Stimulated activated CD8-positive, alpha-beta memory T cell treated with anti-CD3 and anti-CD28 coated beads, Interleukin-7, amount 100 ng/mL, for 48 hours (primary cell): ENCODE measurements at regions not wholly inside any gene's neighbourhood (a gene's known extent, or its start where the extent isn't known, plus 50 kb on each side); places are given as distances from the start of the nearest gene placed in this dataset.
"Not testable (repeated sequence)": the region's sequence is repeated elsewhere in the genome, so short reads cannot be mapped to it uniquely, and the experiment has no call there.

Source experiments
- DNase-seq, 2 donors: peaks; one replicate each; pipeline ENCODE4 v3.0.0-alpha.2; 2020; ENCODE audit warnings: low read depth in 1 of 2; ENCODE audit errors: extremely low read depth in 1 of 2

DNA sequence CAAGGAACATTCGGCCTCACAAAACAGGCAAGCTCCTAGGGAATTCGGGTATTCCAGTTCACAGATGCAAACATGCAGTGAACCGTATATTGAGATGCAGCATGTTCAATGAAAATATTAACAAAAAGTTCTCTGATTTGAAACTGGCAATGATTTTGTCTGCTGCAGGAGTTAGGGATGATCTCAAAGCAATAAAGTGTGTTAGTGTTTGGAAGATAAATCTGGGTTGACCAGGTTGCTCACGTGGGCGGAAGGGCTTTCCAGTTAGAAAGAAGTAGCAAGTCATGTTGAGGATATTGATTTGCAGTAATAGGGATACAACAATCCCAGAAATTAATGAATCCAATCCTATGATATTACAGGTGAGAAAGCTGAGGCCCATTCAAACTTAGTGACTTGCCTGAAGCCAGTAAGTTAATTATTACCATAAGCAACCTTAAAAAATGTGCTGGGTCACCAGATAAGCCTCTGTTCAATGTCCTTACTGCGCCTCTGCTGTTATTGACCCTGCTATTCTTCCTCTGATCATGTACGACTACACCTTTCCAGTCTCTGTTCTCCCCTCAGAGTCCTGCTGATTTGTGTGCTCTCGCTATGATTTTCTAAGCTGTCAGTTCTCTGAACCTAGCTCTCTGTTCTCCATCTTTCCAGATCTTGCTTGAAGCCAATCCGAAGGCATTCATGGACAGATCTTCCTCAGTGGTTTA lies 370.8 kb downstream of the DSEL start:
- no peak for DNase-seq

DNA sequence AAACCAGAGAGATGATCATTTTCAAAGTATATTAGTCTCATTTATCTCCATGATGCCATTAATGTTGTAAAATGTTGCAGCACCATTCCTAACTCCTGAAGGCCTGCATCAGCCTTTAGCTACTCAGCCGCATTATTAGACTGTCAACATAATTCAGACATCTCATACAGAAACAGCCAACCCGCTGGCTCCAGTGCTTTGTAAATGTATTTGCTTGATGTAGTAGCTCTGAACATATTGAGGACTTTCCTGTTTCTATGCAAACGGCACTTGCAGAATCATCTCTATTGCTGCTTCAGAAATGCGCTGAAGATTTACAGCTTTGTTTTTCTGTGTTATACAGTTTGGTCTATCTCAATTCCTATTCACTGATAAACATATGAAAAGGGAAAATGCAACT lies 372.2 kb downstream of the DSEL start:
- DNase-seq, result no peak

DNA sequence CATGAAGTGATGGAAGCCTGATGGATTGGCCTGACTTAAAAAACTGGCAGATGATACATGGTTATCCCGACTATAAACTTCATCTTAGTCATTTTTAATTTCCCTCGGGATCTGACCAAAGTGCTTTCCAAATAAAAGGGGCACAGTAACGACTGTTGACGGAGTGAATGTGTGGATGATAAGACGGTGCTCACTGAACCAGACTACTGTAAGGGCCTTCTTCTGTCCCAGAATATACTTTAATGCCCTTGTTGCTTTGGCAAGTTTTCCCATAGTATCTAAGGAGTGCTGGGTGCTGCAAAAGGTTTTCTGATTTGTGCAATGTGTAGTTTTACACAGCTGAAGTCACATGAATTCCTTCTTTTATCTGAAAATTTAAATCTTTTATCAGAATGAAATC lies 373.5 kb downstream of the DSEL start:
- no peak for DNase-seq

DNA sequence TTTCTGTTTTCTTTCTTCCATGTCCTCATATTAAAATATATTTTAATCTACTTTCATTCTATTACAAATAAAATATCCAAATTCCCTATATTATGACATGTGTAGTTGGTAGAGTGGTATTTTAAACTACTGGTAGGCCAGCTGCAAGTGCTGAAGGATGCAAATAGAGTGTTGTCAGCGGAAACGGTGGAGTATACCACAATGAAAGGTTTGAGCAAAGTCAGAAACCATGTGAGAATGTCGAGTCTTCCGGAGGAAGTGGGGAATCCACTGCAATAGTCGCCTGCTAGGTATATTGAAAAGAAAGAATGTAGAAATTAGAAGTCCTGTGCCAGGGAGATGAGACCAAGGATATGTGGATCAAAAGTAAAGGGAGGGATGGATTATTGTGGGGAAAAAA lies 373.9 kb downstream of the DSEL start:
- DNase-seq, result no peak

DNA sequence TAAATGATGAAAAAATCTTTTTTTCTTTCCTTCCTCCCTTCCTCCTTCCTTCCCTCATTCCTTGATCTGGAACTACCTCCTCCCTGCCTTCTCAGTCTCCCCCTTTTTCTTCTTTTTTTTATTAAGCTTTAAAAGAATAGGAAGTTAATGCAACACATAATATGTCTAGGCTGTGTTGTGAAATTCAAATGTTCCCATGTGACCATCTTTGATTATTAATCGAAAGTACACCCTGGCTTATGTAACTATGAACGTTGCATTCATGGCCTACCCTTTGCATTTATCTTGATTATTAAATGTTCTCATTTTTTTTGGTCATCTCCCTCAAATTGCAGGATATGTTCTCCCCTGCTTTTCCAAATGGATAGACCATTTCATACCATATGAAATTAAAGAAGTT lies 376.0 kb downstream of the DSEL start:
- DNase-seq, result no peak

DNA sequence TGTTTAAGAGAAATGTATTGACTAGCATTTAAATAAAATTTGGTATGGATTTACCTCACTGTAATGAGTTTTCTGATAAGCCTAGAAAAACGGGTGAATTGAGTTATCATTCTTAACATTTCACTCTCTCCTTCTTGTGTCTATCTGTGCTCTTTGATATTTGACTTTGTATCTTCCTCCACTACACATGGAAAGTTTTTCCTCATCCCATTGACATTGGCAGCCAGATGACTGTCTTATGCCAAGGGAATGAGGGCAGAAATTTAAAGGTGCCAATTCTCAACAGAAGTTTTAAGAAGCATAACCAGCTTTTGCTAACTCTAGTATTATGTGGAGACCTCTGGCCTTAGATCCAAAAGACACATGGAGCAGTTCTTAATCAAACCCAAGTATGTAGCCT lies 376.6 kb downstream of the DSEL start:
- no peak for DNase-seq

DNA sequence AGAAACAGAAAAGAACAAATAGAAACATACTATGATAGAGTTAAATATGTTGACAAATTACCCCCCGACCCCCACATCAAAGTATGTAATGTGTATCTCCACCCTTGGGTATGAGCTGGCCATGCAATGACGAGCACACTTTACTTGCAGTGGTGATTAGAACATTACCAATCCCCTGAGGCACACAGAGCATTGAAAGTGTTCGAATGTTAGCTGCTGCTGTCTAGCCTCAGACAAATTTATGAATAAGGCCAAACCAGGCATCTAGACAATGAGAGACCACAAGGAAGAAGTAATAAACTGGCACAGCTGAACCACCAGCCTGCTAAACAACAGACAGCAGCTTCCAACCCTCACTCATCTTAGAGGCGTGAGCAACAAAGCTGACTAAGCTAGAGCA lies 380.5 kb downstream of the DSEL start:
- no peak for DNase-seq

DNA sequence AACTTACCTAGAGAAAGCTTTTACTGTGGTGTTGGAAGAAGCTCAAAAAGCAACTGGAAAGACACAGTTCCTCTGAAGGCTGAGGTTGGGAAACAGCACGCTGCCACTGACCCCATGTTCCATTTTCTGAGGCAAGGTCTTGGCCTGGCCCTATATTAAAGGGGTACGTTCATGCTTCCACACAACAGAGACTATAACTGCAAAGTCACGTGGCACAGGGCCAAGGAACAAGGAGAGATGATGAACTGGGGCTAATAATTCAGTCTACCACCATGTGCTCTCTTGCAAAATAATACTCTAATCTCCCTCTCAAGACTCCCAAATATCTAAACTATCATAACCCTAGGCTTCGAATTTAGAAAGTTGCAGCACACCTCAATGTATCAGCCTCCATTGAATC lies 381.6 kb downstream of the DSEL start:
- DNase-seq, result no peak

DNA sequence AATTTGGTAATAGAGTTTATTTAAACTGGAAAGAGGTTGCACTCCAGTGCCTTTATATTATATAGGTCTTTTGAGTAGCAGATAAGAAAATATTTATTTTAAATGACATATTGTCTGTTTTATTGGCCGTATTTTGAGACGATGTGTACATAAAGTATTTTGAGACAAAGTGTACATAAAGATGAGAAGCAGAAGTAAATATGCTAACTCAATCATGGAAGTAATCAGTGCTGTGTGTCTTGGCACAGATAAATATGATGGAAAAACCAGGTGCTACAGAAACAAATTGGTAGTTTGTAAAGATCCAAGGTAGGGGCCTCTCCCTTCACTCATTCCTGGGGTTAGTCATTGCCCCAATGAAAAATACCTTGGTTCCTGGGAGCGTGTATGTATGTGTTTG lies 382.9 kb downstream of the DSEL start:
- DNase-seq, result no peak

DNA sequence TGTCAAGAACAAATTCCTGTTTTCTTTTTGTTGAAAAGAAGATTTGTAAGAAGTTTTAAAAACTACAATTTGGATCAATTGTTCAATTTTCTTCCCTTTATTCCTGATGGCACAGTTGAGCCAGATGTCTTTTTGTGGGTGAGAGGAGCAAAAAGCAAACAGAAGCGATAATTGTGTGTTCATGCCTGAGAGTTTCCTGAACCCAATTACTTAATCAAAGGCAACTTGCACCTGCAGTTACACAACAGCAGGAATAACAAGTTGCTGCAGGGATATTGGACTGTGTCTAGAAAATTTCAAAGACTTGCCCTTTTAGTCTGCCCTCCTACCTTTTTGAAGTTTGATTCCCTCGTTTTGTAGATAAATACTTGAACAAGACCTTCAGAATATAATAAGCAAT lies 383.6 kb downstream of the DSEL start:
- no peak for DNase-seq

DNA sequence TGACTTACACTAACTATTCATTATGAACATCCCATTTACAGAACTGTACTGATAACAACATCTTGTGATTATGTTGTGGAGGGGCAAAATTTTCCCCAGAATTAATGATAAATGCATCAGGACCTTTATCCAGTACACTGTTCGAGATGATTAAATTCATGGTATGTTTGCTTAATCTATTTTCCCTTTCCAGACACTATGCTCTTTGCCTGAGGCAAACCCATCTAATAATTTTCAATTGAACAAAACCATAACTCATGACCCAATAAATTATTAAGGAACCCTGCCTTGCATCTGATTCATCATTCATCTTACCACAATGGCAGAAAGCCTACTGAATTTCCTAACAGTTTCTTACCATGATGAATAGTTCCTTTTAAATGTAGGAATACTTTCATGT lies 385.0 kb downstream of the DSEL start:
- no peak for DNase-seq

DNA sequence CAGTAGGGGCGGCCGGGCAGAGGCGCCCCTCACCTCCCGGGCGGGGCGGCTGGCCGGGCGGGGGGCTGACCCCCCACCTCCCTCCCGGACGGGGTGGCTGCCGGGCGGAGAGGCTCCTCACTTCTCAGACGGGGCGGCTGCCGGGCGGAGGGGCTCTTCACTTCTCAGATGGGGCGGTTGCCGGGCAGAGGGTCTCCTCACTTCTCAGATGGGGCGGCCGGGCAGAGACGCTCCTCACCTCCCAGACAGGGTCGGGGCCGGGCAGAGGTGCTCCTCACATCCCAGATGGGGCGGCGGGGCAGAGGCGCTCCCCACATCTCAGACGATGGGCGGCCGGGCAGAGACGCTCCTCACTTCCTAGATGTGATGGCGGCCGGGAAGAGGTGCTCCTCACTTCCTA lies 389.8 kb downstream of the DSEL start:
- DNase-seq, result not testable (repeated sequence)

DNA sequence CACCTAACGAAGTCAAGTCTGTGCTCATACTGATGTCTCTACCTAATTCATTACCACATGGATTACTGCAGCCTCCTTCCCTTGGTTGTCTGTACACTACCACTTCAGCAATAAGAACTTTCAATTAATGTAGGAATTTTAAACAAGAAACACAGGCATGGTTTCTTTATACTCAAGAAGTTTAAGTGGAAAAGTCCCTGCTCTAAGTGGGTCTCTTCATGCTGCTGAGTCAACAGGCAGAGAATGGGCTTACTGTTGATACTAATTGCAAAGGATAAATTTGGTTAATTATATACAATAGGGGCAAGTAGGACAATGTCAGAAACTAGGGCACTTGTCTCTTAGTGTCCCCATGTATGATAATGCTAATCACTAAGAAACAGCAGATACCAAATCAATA lies 392.6 kb downstream of the DSEL start:
- DNase-seq, result no peak

DNA sequence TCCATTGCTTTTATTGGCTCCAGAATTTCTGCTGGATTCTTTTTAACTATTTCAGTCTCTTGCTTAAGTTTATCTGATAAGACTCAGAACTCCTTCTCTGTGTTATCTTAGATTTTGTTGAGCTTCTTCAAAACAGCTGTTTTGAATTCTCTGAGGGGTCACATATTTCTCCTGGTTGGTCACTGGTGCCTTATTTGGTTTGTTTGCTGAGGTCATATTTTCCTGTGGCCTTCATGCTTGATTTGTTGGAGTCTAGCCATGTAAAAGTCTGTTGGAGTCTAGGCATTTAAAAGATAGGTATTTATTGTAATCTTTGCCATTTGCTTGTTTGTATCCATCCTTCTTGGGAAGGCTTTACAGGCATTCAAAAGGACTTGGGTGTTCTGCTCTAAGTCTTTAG lies 398.7 kb downstream of the DSEL start:
- DNase-seq, result no peak

DNA sequence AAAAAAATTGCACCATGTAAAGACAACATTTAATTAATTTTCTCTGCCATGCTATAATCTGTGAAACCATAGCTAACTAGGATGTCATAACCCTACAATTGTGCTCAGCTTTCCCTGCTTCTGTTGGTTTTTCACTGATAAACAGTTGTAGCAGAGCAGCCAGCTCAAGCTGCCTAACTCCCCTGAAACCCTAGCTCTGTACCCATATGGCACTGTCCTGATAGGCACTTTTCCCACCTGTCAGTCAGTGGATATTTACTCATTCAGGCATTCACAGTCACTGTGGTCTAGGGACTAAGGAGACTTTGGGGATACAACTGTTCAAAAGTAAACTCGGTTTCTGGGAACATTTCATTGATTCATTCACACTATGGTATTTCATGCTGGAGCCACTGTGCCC lies 407.0 kb downstream of the DSEL start:
- DNase-seq, result no peak

DNA sequence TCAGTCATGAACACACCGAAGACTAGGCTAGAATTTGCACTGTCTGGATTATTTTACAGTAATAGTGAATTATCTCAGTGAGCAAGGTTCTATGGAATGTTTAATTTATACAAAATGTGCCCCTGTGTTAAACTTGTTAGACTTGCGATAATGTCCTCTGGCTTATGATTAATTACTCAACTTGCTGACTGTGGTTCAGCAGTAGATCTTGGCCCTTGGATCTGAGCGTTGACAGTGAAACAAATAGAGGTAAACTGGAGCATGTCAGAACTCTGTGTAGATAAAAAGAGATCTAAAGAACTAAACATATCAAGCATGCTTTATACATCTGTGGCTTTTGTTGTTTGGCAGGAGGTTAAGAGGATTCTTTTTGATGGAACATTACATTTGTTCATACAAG lies 407.6 kb downstream of the DSEL start:
- no peak for DNase-seq

DNA sequence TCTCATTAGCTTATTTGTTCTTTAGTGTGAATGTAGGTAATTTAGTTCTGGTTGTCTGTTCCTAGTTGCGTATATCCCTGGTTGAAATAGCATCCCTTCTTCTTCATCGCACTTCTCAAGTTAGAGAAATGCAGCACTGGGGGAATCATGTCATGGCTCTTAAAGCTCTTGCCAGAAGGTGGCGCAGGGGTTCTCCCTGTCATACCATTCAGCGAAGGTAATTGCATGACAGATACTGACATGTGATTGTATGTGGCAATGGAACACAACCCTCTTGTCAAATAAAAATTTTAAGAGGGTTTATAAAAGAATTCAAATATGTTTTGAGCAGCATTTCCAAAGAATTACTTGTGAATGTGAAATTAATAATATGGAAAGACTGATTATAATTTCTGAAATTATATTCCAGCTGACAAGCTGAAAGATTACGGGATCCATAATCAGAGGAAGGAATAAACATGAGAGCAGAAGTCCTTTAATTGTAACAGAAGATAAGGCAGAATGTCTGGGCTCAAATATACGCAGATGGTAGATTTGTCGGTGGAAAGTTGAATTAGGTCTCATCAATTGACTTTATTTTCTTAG lies 411.7 kb downstream of the DSEL start:
- DNase-seq, result peak; percentile 2 to 22

DNA sequence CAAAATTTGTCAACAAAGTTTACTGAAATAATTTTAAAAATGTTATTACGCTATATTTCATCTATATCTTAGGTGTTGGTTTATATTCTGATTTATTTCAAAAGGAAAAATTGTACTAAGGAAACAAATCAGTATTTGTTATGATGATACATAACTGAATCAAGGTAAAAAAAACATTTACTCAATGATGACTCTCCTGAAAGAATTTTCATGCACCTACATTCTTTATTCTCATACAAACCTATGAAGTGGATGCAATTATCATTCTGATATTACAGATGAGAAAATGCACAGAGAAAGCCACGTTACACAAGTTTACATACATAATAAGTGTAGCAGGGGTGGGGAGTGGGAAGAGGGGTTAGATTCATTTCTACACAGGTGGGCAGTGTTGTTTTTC lies 422.4 kb downstream of the DSEL start:
- DNase-seq, result no peak

DNA sequence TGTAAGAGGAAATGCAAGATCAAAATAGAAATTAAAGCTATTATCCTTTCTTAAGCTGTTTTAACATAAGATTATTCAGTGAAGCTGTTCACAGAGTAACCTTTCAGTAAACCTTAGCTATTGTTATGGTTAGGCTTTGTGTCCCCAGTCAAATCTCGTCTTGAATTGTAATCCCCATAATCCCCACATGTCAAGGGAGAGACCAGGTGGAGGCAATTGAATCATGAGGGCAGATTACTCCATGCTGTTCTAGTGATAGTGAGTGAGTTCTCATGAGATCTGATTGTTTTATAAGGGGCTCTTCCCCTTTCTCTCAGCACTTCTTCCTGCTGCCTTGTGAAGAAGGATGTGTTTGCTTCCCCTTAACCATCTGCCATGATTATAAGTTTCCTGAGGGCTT lies 424.4 kb downstream of the DSEL start:
- DNase-seq, result no peak

DNA sequence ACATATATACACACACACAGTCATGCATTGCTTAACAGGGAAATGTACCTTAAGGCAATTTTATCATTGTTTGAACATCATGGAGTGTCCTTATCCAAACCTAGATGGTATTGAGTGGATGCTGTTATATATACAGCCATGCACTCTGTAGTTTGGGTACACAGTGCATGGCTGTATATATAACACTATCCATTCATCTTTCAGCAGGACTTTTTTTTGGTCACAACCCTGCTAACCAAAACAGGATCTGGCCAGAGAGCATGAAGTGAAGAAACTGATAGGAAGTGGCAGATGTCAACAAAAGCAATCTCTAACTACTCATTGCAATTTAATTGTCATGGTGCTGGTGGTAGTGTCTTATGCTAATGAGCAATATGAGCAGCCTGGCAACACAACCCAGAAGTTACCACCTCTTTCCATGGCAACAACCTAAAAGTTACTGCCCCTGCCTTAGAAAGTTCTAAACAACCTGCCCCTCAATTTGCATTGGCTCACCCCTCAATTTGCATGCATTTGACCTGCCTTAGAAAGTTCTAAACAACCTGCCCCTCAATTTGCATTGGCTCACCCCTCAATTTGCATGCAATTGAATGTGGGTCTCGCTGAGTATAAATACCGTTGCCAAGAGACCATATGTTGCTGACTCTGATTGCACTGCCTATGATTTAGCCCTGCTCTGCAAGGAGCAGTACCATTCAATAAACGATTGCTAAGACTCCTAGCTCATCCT lies 434.9 kb downstream of the DSEL start:
- no peak for DNase-seq

DNA sequence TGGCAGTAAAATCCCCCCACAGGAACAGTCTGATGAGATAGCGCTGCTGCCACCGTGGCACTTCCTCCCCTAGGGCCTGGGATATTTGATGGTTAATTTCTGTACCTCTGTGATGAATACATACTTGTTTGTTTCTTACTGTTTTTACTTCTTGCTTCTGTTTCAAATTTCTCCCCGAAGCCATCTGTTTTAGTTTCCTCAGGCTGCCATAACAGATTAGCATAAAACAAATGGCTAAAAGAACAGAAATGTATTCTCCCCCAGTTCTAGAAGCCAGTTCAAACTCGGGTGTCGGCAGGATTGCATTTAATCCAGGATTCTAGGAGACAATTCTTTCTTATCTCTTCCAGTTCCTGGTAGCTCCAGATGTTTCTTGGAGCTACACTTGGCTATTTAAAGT lies 435.9 kb downstream of the DSEL start:
- no peak for DNase-seq

DNA sequence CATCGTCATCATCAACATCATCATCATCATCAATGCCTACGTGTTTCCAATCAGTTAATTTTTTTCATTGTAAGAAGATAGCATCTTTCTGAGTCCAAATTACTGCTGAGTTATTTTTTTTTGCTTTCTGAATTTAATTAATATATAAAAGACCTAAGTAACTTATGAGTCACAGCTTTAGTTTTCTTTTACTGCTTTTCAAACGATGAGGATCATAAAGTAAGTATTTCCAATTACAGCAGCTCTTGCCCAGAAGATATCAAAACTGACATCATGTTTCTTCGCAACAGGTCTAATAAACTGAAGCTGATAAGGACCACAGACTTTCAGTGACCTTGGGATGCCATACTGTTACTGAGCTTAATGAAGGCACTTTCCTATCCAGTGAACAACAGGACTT lies 442.2 kb downstream of the DSEL start:
- no peak for DNase-seq
